ENCODE measurements at regions not wholly inside any gene's neighbourhood (a gene's known extent, or its start where the extent isn't known, plus 50 kb on each side); places are given as distances from the start of the nearest gene placed in this dataset.

- no peak for DNase-seq
Measured at GRCh38 chr18:34159691-34160185, 65.0 kb downstream of the NOL4 start.

GRCh38 chr18:34158881-34159690 lies 65.6 kb downstream of the NOL4 start:
- DNase-seq: no peak

GRCh38 chr18:34153711-34154110 lies 71.0 kb downstream of the NOL4 start:
- DNase-seq: no peak

- no peak for DNase-seq
Measured at GRCh38 chr18:34131006-34131405, 93.7 kb downstream of the NOL4 start.

- no peak for DNase-seq
Measured at GRCh38 chr18:34128436-34128835, 96.3 kb downstream of the NOL4 start.

- DNase-seq: no peak
Measured at GRCh38 chr18:34126121-34126520, 98.6 kb downstream of the NOL4 start.

- peak; percentile 1 for DNase-seq
Measured at GRCh38 chr18:34122724-34123334, 101.9 kb downstream of the NOL4 start.

GRCh38 chr18:34121200-34121721 lies 103.5 kb downstream of the NOL4 start:
- no peak for DNase-seq

- no peak for DNase-seq
Measured at GRCh38 chr18:34120294-34120693, 104.4 kb downstream of the NOL4 start.

GRCh38 chr18:34117319-34117718 lies 107.4 kb downstream of the NOL4 start:
- DNase-seq: no peak

- DNase-seq: no peak
Measured at GRCh38 chr18:34115409-34116081, 109.2 kb downstream of the NOL4 start.

GRCh38 chr18:34114996-34115395 lies 109.7 kb downstream of the NOL4 start:
- no peak for DNase-seq

GRCh38 chr18:34108206-34108605 lies 116.5 kb downstream of the NOL4 start:
- no peak for DNase-seq

- DNase-seq: no peak
Measured at GRCh38 chr18:34098109-34098508, 126.6 kb downstream of the NOL4 start.

GRCh38 chr18:34097312-34097711 lies 127.4 kb downstream of the NOL4 start:
- DNase-seq: no peak

GRCh38 chr18:34094148-34094547 lies 130.6 kb downstream of the NOL4 start:
- DNase-seq: no peak

GRCh38 chr18:34092796-34093195 lies 131.9 kb downstream of the NOL4 start:
- no peak for DNase-seq

GRCh38 chr18:34086370-34086769 lies 138.3 kb downstream of the NOL4 start:
- DNase-seq: no peak

GRCh38 chr18:34085140-34085739 lies 139.5 kb downstream of the NOL4 start:
- DNase-seq: no peak

GRCh38 chr18:34084635-34085034 lies 140.1 kb downstream of the NOL4 start:
- no peak for DNase-seq

- DNase-seq: no peak
Measured at GRCh38 chr18:34083910-34084535, 140.7 kb downstream of the NOL4 start.

GRCh38 chr18:34077599-34077998 lies 147.1 kb downstream of the NOL4 start:
- no peak for DNase-seq
